HUDEP-2 (cell line): ENCODE measurements at regions not wholly inside any gene's neighbourhood (a gene's known extent, or its start where the extent isn't known, plus 50 kb on each side); places are given as distances from the start of the nearest gene placed in this dataset.

Source experiments
- DNase-seq, 76 experiments: peaks; one replicate each; lab custom pipeline; 2025; ENCODE audit not compliant: unreplicated experiment in 76 of 76; lab: John Stamatoyannopoulos, UW

- no peak for DNase-seq
These were observed 296.5 kb upstream of the ZNF32 start for GRCh38 chr10:43945094-43945730.

GRCh38 chr10:43944381-43945093, 295.9 kb upstream of the ZNF32 start:
- no peak for DNase-seq

GRCh38 chr10:43943818-43944360, 295.2 kb upstream of the ZNF32 start:
- DNase-seq = no peak

GRCh38 chr10:43943119-43943817, 294.6 kb upstream of the ZNF32 start:
- DNase-seq = no peak

- DNase-seq = no peak
These were observed 293.6 kb upstream of the ZNF32 start for GRCh38 chr10:43942096-43942850.

GRCh38 chr10:43940898-43941837, 292.5 kb upstream of the ZNF32 start:
- DNase-seq = no peak

- no peak for DNase-seq
These were observed 291.5 kb upstream of the ZNF32 start for GRCh38 chr10:43939939-43940820.

- DNase-seq = no peak
These were observed 290.8 kb upstream of the ZNF32 start for GRCh38 chr10:43939389-43939938.

GRCh38 chr10:43938810-43939209, 290.1 kb upstream of the ZNF32 start:
- no peak for DNase-seq

GRCh38 chr10:43931308-43931930, 282.7 kb upstream of the ZNF32 start:
- DNase-seq = no peak

- DNase-seq = no peak
These were observed 282.1 kb upstream of the ZNF32 start for GRCh38 chr10:43930777-43931176.

- DNase-seq = no peak
These were observed 281.6 kb upstream of the ZNF32 start for GRCh38 chr10:43930243-43930642.

- DNase-seq = no peak
These were observed 280.4 kb upstream of the ZNF32 start for GRCh38 chr10:43929122-43929521.

GRCh38 chr10:43928425-43928968, 279.8 kb upstream of the ZNF32 start:
- DNase-seq = no peak

GRCh38 chr10:43926875-43927406, 278.3 kb upstream of the ZNF32 start:
- DNase-seq = no peak

- no peak for DNase-seq
These were observed 277.7 kb upstream of the ZNF32 start for GRCh38 chr10:43926371-43926770.

- DNase-seq = no peak
These were observed 277.1 kb upstream of the ZNF32 start for GRCh38 chr10:43925793-43926192.

- no peak for DNase-seq
These were observed 274.6 kb upstream of the ZNF32 start for GRCh38 chr10:43923328-43923727.
